Neural cell (in vitro differentiated cells): ENCODE measurements at regions not wholly inside any gene's neighbourhood (a gene's known extent, or its start where the extent isn't known, plus 50 kb on each side); places are given as distances from the start of the nearest gene placed in this dataset.

ENCODE experiments used
- H2AFZ ChIP-seq: fragments of 200-600, 300-800 bp; sonication (generic), shearing (Covaris generic); 2 replicates; pipeline ENCODE4 v1.6.0; 2014; ENCODE audit warnings: low read depth, mild to moderate bottlenecking, antibody characterized with exemption, low read length, moderate library complexity
- H3F3A ChIP-seq: fragments of 200-600 bp; shearing (Covaris generic); 2 replicates; pipeline ENCODE4 v1.6.1; 2016; ENCODE audit warnings: mild to moderate bottlenecking, moderate library complexity, mixed read lengths, antibody characterized with exemption, low read length; ENCODE audit not compliant: insufficient read depth, poor library complexity, severe bottlenecking
- H3K27ac ChIP-seq: fragments of 200-600, 300-800 bp; sonication (generic), shearing (Covaris generic); 2 replicates; pipeline ENCODE4 v1.5.1; 2014; ENCODE audit warnings: mild to moderate bottlenecking, low read length, moderate library complexity
- H3K27me3 ChIP-seq: fragments of 300-800, 200-600 bp; sonication (generic), shearing (Covaris generic); 2 replicates; pipeline ENCODE4 v1.6.0; 2014; ENCODE audit warnings: mild to moderate bottlenecking, low read depth, low read length, moderate library complexity; ENCODE audit not compliant: insufficient read depth
- H3K36me3 ChIP-seq: fragments of 300-800, 200-600 bp; sonication (generic), shearing (Covaris generic); 2 replicates; pipeline ENCODE4 v1.5.1; 2014; ENCODE audit warnings: mild to moderate bottlenecking, antibody characterized with exemption, low read length, moderate library complexity; ENCODE audit not compliant: insufficient read depth
- H3K4me2 ChIP-seq: fragments of 300-800, 200-600 bp; sonication (generic), shearing (Covaris generic); 2 replicates; pipeline ENCODE4 v1.6.0; 2014; ENCODE audit warnings: mild to moderate bottlenecking, low read length
- H3K4me3 ChIP-seq: fragments of 300-800, 200-600 bp; sonication (generic), shearing (Covaris generic); 2 replicates; pipeline ENCODE4 v1.5.1; 2014; ENCODE audit warnings: mild to moderate bottlenecking, low read length, moderate library complexity
- H3K79me2 ChIP-seq: fragments of 200-600 bp; shearing (Covaris generic); replicated peaks from 2 replicates; pipeline ENCODE4 v1.6.0; 2014; ENCODE audit warnings: mild to moderate bottlenecking, low read length, moderate library complexity; ENCODE audit not compliant: insufficient read depth
- H3K9ac ChIP-seq: fragments of 300-800, 200-600 bp; sonication (generic), shearing (Covaris generic); 2 replicates; pipeline ENCODE4 v1.6.1; 2016; ENCODE audit warnings: mild to moderate bottlenecking, low read length, mixed read lengths
- H3K9me2 ChIP-seq: fragments of 200-600 bp; shearing (Covaris generic); 2 replicates; pipeline ENCODE4 v1.6.1; 2016; ENCODE audit warnings: mild to moderate bottlenecking, low read length, mixed read lengths; ENCODE audit not compliant: insufficient read depth
- H3K9me3 ChIP-seq: fragments of 200-600, 300-800 bp; sonication (generic), shearing (Covaris generic); 2 replicates; pipeline ENCODE4 v1.6.1; 2016; ENCODE audit warnings: mild to moderate bottlenecking, mixed run types, low read length, moderate library complexity, mixed read lengths
- H4K20me1 ChIP-seq: fragments of 200-600 bp; shearing (Covaris generic); 2 replicates; pipeline ENCODE4 v1.6.1; 2016; ENCODE audit warnings: mild to moderate bottlenecking, mixed run types; ENCODE audit not compliant: insufficient read depth
- EP300 ChIP-seq: fragments of 450-650 bp; conservative IDR thresholded peaks from 2 replicates; pipeline ENCODE4 v1.6.1; 2014; ENCODE audit warnings: antibody characterized with exemption, mild to moderate bottlenecking, moderate library complexity; ENCODE audit not compliant: poor library complexity, severe bottlenecking
- EZH2 ChIP-seq: fragments of 200-600, 300-800 bp; shearing (Covaris generic), sonication (generic); IDR thresholded peaks from 2 replicates; pipeline ENCODE4 v1.6.1; 2014; ENCODE audit warnings: antibody characterized with exemption, low read length, borderline replicate concordance, mild to moderate bottlenecking; ENCODE audit not compliant: insufficient read depth, poor library complexity, severe bottlenecking
- POLR2AphosphoS5 ChIP-seq: IDR thresholded peaks from 2 replicates; pipeline ENCODE4 v1.6.1; 2012
- RAD21 ChIP-seq: fragments of 450-650 bp; conservative IDR thresholded peaks from 2 replicates; pipeline ENCODE4 v1.6.1; 2014; ENCODE audit warnings: antibody characterized with exemption, mild to moderate bottlenecking, moderate library complexity
- SMC3 ChIP-seq: fragments of 450-650 bp; conservative IDR thresholded peaks from 2 replicates; pipeline ENCODE4 v1.6.1; 2014; ENCODE audit warnings: antibody characterized with exemption, mild to moderate bottlenecking, moderate library complexity; ENCODE audit not compliant: poor library complexity
- TAF1 ChIP-seq: IDR thresholded peaks from 2 replicates; pipeline ENCODE4 v1.6.1; 2012; ENCODE audit warnings: low read depth
- TF ChIP-seq, protein P1 (sequence below): fragments of 450-650 bp; IDR thresholded peaks from 2 replicates; pipeline ENCODE4 v1.5.1; 2014; ENCODE audit warnings: antibody characterized with exemption, mild to moderate bottlenecking, moderate library complexity; ENCODE audit not compliant: poor library complexity, severe bottlenecking
- TF ChIP-seq, protein P2 (sequence below): IDR thresholded peaks from 2 replicates; pipeline ENCODE4 v1.6.1; 2012; ENCODE audit warnings: borderline replicate concordance

DNA sequence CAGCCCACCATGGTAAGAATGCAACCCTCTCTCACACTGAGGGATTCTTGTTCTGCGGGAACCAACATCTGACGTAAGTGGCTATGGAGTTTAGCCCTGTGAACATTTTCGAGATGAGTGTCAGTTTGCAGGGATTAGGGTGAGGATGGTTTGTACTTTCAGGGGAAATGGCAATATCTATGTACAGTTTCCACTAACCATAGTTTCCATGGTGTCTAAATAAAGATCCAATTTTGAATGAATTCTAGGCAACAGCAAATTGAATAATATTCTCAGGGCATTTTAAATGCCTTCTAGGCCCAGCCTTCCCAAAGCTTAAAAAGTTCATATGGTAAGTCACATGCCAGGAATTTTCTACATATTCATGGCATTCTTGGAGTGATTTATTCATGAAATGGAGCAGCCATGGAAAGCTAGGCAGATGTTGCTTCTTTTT lies 105.4 kb upstream of the MMADHC start:
- TF ChIP-seq EP300 (no peak), EZH2 (no peak)
- TF ChIP-seq, protein P1, sequence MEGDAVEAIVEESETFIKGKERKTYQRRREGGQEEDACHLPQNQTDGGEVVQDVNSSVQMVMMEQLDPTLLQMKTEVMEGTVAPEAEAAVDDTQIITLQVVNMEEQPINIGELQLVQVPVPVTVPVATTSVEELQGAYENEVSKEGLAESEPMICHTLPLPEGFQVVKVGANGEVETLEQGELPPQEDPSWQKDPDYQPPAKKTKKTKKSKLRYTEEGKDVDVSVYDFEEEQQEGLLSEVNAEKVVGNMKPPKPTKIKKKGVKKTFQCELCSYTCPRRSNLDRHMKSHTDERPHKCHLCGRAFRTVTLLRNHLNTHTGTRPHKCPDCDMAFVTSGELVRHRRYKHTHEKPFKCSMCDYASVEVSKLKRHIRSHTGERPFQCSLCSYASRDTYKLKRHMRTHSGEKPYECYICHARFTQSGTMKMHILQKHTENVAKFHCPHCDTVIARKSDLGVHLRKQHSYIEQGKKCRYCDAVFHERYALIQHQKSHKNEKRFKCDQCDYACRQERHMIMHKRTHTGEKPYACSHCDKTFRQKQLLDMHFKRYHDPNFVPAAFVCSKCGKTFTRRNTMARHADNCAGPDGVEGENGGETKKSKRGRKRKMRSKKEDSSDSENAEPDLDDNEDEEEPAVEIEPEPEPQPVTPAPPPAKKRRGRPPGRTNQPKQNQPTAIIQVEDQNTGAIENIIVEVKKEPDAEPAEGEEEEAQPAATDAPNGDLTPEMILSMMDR, result no peak
- Histone ChIP-seq H3K9me2 (no peaks in the 10 kb centered on the region), H2AFZ (no peak overlapping the region), H3K36me3 (no peaks in the 10 kb centered on the region), H3F3A (no peaks in the 10 kb centered on the region), H3K4me2 (no peak overlapping the region), H3K79me2 (no peaks in the 10 kb centered on the region), H4K20me1 (no peaks in the 10 kb centered on the region), H3K9me3 (no peaks in the 10 kb centered on the region), H3K27ac (no peak overlapping the region), H3K4me3 (no peak overlapping the region), H3K27me3 (no peaks in the 10 kb centered on the region), H3K9ac (no peak overlapping the region)

DNA sequence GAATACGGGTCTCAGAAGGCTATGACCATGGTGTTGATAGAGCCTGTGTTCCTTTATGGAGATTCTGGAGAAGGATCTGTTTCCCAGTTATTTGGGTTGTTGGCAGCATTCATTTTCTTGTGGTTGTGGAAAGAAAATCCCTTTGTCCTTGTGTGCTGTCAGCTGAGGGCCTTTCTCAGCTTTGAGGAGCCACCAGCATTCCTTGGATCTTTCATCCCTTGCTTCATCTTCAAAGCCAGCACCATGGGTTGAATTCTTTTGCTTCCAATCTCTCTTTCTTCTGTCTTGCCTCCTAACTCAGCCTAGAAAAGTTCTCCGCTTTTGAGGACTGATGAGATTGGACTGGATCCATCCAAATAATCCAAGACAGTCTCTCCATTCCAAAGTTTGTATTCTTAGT lies 103.2 kb upstream of the MMADHC start:
- no peaks in the 10 kb centered on the region for H3F3A ChIP-seq
- H3K27ac ChIP-seq, result peak overlapping the region; percentile 25
- no peak overlapping the region for H3K9ac ChIP-seq
- TF ChIP-seq TAF1 (no peak), POLR2AphosphoS5 (no peak), SMC3 (no peak)
- TF ChIP-seq, protein P2, sequence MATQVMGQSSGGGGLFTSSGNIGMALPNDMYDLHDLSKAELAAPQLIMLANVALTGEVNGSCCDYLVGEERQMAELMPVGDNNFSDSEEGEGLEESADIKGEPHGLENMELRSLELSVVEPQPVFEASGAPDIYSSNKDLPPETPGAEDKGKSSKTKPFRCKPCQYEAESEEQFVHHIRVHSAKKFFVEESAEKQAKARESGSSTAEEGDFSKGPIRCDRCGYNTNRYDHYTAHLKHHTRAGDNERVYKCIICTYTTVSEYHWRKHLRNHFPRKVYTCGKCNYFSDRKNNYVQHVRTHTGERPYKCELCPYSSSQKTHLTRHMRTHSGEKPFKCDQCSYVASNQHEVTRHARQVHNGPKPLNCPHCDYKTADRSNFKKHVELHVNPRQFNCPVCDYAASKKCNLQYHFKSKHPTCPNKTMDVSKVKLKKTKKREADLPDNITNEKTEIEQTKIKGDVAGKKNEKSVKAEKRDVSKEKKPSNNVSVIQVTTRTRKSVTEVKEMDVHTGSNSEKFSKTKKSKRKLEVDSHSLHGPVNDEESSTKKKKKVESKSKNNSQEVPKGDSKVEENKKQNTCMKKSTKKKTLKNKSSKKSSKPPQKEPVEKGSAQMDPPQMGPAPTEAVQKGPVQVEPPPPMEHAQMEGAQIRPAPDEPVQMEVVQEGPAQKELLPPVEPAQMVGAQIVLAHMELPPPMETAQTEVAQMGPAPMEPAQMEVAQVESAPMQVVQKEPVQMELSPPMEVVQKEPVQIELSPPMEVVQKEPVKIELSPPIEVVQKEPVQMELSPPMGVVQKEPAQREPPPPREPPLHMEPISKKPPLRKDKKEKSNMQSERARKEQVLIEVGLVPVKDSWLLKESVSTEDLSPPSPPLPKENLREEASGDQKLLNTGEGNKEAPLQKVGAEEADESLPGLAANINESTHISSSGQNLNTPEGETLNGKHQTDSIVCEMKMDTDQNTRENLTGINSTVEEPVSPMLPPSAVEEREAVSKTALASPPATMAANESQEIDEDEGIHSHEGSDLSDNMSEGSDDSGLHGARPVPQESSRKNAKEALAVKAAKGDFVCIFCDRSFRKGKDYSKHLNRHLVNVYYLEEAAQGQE, result no peak
- no peaks in the 10 kb centered on the region for H3K79me2 ChIP-seq
- H3K36me3 ChIP-seq, result no peaks in the 10 kb centered on the region
- peak overlapping the region; percentile 18 for H3K4me3 ChIP-seq
- no peaks in the 10 kb centered on the region for H3K9me3 ChIP-seq
- no peaks in the 10 kb centered on the region for H3K27me3 ChIP-seq
- H4K20me1 ChIP-seq, result no peaks in the 10 kb centered on the region
- H3K9me2 ChIP-seq, result no peaks in the 10 kb centered on the region
- no peak overlapping the region for H2AFZ ChIP-seq
- H3K4me2 ChIP-seq, result no peak overlapping the region

DNA sequence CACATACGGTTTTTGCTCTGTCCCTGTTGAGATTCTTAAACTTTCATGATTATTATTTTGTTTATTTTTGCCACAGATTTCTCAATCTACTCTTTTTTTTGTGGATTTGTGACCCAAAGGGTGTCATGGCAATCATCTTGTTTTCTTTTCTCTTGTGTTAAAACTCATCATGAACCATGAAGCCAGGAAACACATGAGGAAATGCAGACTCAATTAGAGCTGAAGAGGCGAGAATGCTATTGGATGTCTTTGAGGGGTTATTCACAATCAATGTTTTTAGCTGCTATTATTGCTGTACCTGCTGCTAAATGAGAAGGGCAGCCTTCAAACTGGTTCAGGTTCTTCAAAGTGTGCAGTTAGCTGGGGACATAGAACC lies 99.5 kb upstream of the MMADHC start:
- Histone ChIP-seq H3K9me3 (no peaks in the 10 kb centered on the region), H4K20me1 (no peaks in the 10 kb centered on the region), H3K27me3 (no peaks in the 10 kb centered on the region), H3K9me2 (no peaks in the 10 kb centered on the region), H3F3A (no peaks in the 10 kb centered on the region), H2AFZ (no peak overlapping the region), H3K4me2 (no peak overlapping the region), H3K27ac (no peak overlapping the region), H3K79me2 (no peaks in the 10 kb centered on the region), H3K36me3 (no peaks in the 10 kb centered on the region), H3K4me3 (no peak overlapping the region), H3K9ac (no peak overlapping the region)
- TF ChIP-seq TAF1 (no peak), RAD21 (no peak), EP300 (no peak), SMC3 (no peak)
